ENCODE measurements at regions not wholly inside any gene's neighbourhood (a gene's known extent, or its start where the extent isn't known, plus 50 kb on each side); places are given as distances from the start of the nearest gene placed in this dataset.

- ChIA-PET RAD21 (ENCODE audit: unreplicated experiment) (no interaction called here), CTCF (interaction anchor here (0.9 kb wide), 1 partner anchor 13 kb away, joined by 3 read pairs; no protein-coding TSS in a partner anchor), SMC1A (ENCODE audit: uncharacterized antibody, unreplicated experiment) (interaction anchor here (0.7 kb wide), 1 partner anchor 65 kb away, joined by 3 read pairs; no protein-coding TSS in a partner anchor), POLR2A (no interaction called here)
- DNase-seq (ENCODE audit: low read depth, low spot score), result no peak
- Histone ChIP-seq H4K20me1 (ENCODE audit: control insufficient read depth, insufficient read depth) (no peaks in the 10 kb centered on the region), H3K9ac (ENCODE audit: control insufficient read depth, insufficient read depth, low read length) (no peak overlapping the region), H2AFZ (ENCODE audit: control insufficient read depth, low read depth, low read length) (no peak overlapping the region), H3K4me2 (ENCODE audit: control insufficient read depth, insufficient read depth) (no peak overlapping the region), H3K4me3 (no peak overlapping the region), H3K27ac (ENCODE audit: control insufficient read depth, insufficient read depth) (no peak overlapping the region), H3K4me1 (ENCODE audit: control insufficient read depth, insufficient read depth, low read length) (no peaks in the 10 kb centered on the region), H3K27me3 (replicated peaks in 1 of 2; ENCODE audit: control insufficient read depth in 2 of 2, insufficient read depth in 2 of 2, low read length in 1 of 2) (no peaks in the 10 kb centered on the region), H3K79me2 (ENCODE audit: control insufficient read depth, insufficient read depth, low read length) (no peaks in the 10 kb centered on the region), H3K9me3 (replicated peaks; ENCODE audit: control insufficient read depth, insufficient read depth, low read length) (no peaks in the 10 kb centered on the region), H3K36me3 (ENCODE audit: control insufficient read depth in 2 of 2, insufficient read depth in 2 of 2, low read length in 1 of 2) (no peaks in the 10 kb centered on the region)
- no TSS peak for BruUV-seq (replicated peaks)
- intact Hi-C loops (cut with micrococcal nuclease; ENCODE audit: unreplicated experiment), result no loop called here
- no peak for FAIRE-seq
- no peak for ATAC-seq
- no peak for TF ChIP-seq JUND (IDR thresholded peaks at IDR 0.05; ENCODE audit: low read depth, low read length)
- no peak for TF ChIP-seq IKZF1 (conservative IDR thresholded peaks at IDR 0.05)
- TF ChIP-seq BRCA1 (IDR thresholded peaks at IDR 0.05; ENCODE audit: low read depth, low read length), result no peak
- in situ Hi-C loops (cut with MboI), result no loop called here
Measured at GRCh38 chr5:63685454-63685853, 276.8 kb downstream of the HTR1A start.

- H3K4me3 ChIP-seq, result no peak overlapping the region
- H3K9ac ChIP-seq (ENCODE audit: control insufficient read depth, insufficient read depth, low read length), result no peak overlapping the region
- WGBS (ENCODE audit: insufficient coverage, insufficient replicate concordance, low lambda C conversion rate, missing lambda C conversion rate), result 25% methylated on average over 3 of the region's 3 CpGs
- no peaks in the 10 kb centered on the region for H3K36me3 ChIP-seq (ENCODE audit: control insufficient read depth in 2 of 2, insufficient read depth in 2 of 2, low read length in 1 of 2)
- H3K27me3 ChIP-seq (replicated peaks in 1 of 2; ENCODE audit: control insufficient read depth in 2 of 2, insufficient read depth in 2 of 2, low read length in 1 of 2), result no peaks in the 10 kb centered on the region
- no TSS peak for BruUV-seq (replicated peaks)
- H3K27ac ChIP-seq (ENCODE audit: control insufficient read depth, insufficient read depth), result no peak overlapping the region
- DNase-seq (ENCODE audit: low read depth, low spot score) (no peak), FAIRE-seq (no peak), ATAC-seq (no peak)
- no peaks in the 10 kb centered on the region for H4K20me1 ChIP-seq (ENCODE audit: control insufficient read depth, insufficient read depth)
- H3K9me3 ChIP-seq (replicated peaks; ENCODE audit: control insufficient read depth, insufficient read depth, low read length), result no peaks in the 10 kb centered on the region
- ChIA-PET RAD21 (ENCODE audit: unreplicated experiment) (no interaction called here), SMC1A (ENCODE audit: uncharacterized antibody, unreplicated experiment) (no interaction called here), POLR2A (no interaction called here), CTCF (no interaction called here)
- in situ Hi-C loops (cut with MboI), result no loop called here
- no peaks in the 10 kb centered on the region for H3K4me1 ChIP-seq (ENCODE audit: control insufficient read depth, insufficient read depth, low read length)
- no peaks in the 10 kb centered on the region for H3K79me2 ChIP-seq (ENCODE audit: control insufficient read depth, insufficient read depth, low read length)
- intact Hi-C loops (cut with micrococcal nuclease; ENCODE audit: unreplicated experiment), result no loop called here
- H2AFZ ChIP-seq (ENCODE audit: control insufficient read depth, low read depth, low read length), result no peak overlapping the region
- TF ChIP-seq RAD51 (IDR thresholded peaks at IDR 0.05), result no peak
- no peak for TF ChIP-seq DPF2 (IDR thresholded peaks at IDR 0.05)
- no peak for TF ChIP-seq RUNX3 (IDR thresholded peaks at IDR 0.05; ENCODE audit: low read length)
- no peak for TF ChIP-seq RELB (IDR thresholded peaks at IDR 0.05; ENCODE audit: low read depth)
- TF ChIP-seq SMAD5 (IDR thresholded peaks at IDR 0.05; ENCODE audit: low read depth), result no peak
- TF ChIP-seq IRF5 (IDR thresholded peaks at IDR 0.05; ENCODE audit: borderline replicate concordance), result no peak
- no peak for TF ChIP-seq ASH2L (IDR thresholded peaks at IDR 0.05; ENCODE audit: borderline replicate concordance, low read depth)
- no peak overlapping the region for H3K4me2 ChIP-seq (ENCODE audit: control insufficient read depth, insufficient read depth)
Measured at GRCh38 chr5:63674881-63675280, 287.4 kb downstream of the HTR1A start.

Data from GM12878 (cell line).